BE2C (cell line): ENCODE measurements at regions not wholly inside any gene's neighbourhood (a gene's known extent, or its start where the extent isn't known, plus 50 kb on each side); places are given as distances from the start of the nearest gene placed in this dataset.

ENCODE experiments used
- DNase-seq: peaks from one replicate; pipeline ENCODE4 v3.0.0-alpha.2; 2020
- H3K27me3 ChIP-seq: fragments of 250-450 bp; sonication (Bioruptor Pico); 2 replicates; pipeline ENCODE4 v1.5.1; 2020; ENCODE audit warnings: mild to moderate bottlenecking
- H3K36me3 ChIP-seq: fragments of 250-450 bp; sonication (Bioruptor Pico); 2 replicates; pipeline ENCODE4 v1.5.1; 2020; ENCODE audit warnings: mild to moderate bottlenecking
- H3K4me1 ChIP-seq: fragments of 250-450 bp; sonication (Bioruptor Pico); 2 replicates; pipeline ENCODE4 v1.5.1; 2020
- H3K4me3 ChIP-seq: 2 replicates; pipeline ENCODE4 v1.5.1; 2011; ENCODE audit warnings: low read depth, low read length
- H3K9me3 ChIP-seq: fragments of 250-450 bp; sonication (Bioruptor Pico); 2 replicates; pipeline ENCODE4 v1.5.1; 2020
- CTCF ChIP-seq: IDR thresholded peaks from 2 replicates; pipeline ENCODE4 v1.5.1; 2012; ENCODE audit warnings: mild to moderate bottlenecking, low read depth, low read length

- Histone ChIP-seq H3K36me3 (no peaks in the 10 kb centered on the region), H3K4me1 (no peaks in the 10 kb centered on the region), H3K4me3 (no peak overlapping the region), H3K27me3 (no peaks in the 10 kb centered on the region), H3K9me3 (no peaks in the 10 kb centered on the region)
- no peak for TF ChIP-seq CTCF
- DNase-seq, result no peak
These were observed 728.8 kb upstream of the LMO3 start for GRCh38 chr12:17334784-17335183.

GRCh38 chr12:17333287-17333686, 727.3 kb upstream of the LMO3 start:
- no peak for DNase-seq
- H3K36me3 ChIP-seq, result no peaks in the 10 kb centered on the region
- no peaks in the 10 kb centered on the region for H3K27me3 ChIP-seq
- H3K4me3 ChIP-seq, result no peak overlapping the region
- H3K9me3 ChIP-seq, result no peaks in the 10 kb centered on the region
- H3K4me1 ChIP-seq, result no peaks in the 10 kb centered on the region
- TF ChIP-seq CTCF, result no peak

GRCh38 chr12:17326649-17327048, 720.7 kb upstream of the LMO3 start:
- Histone ChIP-seq H3K9me3 (no peaks in the 10 kb centered on the region), H3K4me3 (no peak overlapping the region), H3K27me3 (no peaks in the 10 kb centered on the region), H3K36me3 (no peaks in the 10 kb centered on the region), H3K4me1 (no peaks in the 10 kb centered on the region)
- no peak for DNase-seq
- TF ChIP-seq CTCF, result no peak

- no peak for TF ChIP-seq CTCF
- no peaks in the 10 kb centered on the region for H3K27me3 ChIP-seq
- no peaks in the 10 kb centered on the region for H3K4me1 ChIP-seq
- no peaks in the 10 kb centered on the region for H3K36me3 ChIP-seq
- DNase-seq, result no peak
- no peaks in the 10 kb centered on the region for H3K9me3 ChIP-seq
- H3K4me3 ChIP-seq, result no peak overlapping the region
These were observed 716.1 kb upstream of the LMO3 start for GRCh38 chr12:17322090-17322489.

- Histone ChIP-seq H3K4me1 (no peaks in the 10 kb centered on the region), H3K36me3 (no peaks in the 10 kb centered on the region), H3K4me3 (no peak overlapping the region), H3K27me3 (no peaks in the 10 kb centered on the region), H3K9me3 (no peaks in the 10 kb centered on the region)
- no peak for DNase-seq
- TF ChIP-seq CTCF, result no peak
These were observed 698.8 kb upstream of the LMO3 start for GRCh38 chr12:17304503-17305347.

GRCh38 chr12:17302001-17302400, 696.0 kb upstream of the LMO3 start:
- H3K4me1 ChIP-seq, result no peaks in the 10 kb centered on the region
- no peak for TF ChIP-seq CTCF
- no peaks in the 10 kb centered on the region for H3K36me3 ChIP-seq
- H3K9me3 ChIP-seq, result no peaks in the 10 kb centered on the region
- DNase-seq, result no peak
- no peaks in the 10 kb centered on the region for H3K27me3 ChIP-seq
- H3K4me3 ChIP-seq, result no peak overlapping the region
